OCI-LY1 (cell line): ENCODE measurements at regions not wholly inside any gene's neighbourhood (a gene's known extent, or its start where the extent isn't known, plus 50 kb on each side); places are given as distances from the start of the nearest gene placed in this dataset.
A peak's percentile ranks its signal among the peaks of the same experiment; 100 is the strongest.

Experiments used
- H2AFZ ChIP-seq: fragments of 200-600 bp; sonication (generic), shearing (Covaris generic); 2 replicates; pipeline ENCODE4 v1.6.0; 2014; ENCODE audit warnings: antibody characterized with exemption, mild to moderate bottlenecking, low read length
- H3F3A ChIP-seq: fragments of 200-600 bp; sonication (generic), shearing (Covaris generic); 2 replicates; pipeline ENCODE4 v1.6.0; 2014; ENCODE audit warnings: mild to moderate bottlenecking, antibody characterized with exemption, low read length, moderate library complexity; ENCODE audit not compliant: insufficient read depth
- H3K27ac ChIP-seq: fragments of 200-600 bp; sonication (generic); 2 replicates; pipeline ENCODE4 v1.5.1; 2014; ENCODE audit warnings: low read length, mixed run types, mild to moderate bottlenecking, low read depth; ENCODE audit not compliant: poor library complexity, severe bottlenecking
- H3K27me3 ChIP-seq: fragments of 200-600 bp; sonication (generic); 2 replicates; pipeline ENCODE4 v1.6.0; 2014; ENCODE audit warnings: antibody characterized with exemption, mild to moderate bottlenecking, low read length, moderate library complexity; ENCODE audit not compliant: insufficient read depth
- H3K36me3 ChIP-seq: fragments of 200-600 bp; sonication (generic); 2 replicates; pipeline ENCODE4 v1.6.1; 2014; ENCODE audit warnings: mild to moderate bottlenecking, antibody characterized with exemption, low read length, moderate library complexity, mixed read lengths; ENCODE audit not compliant: insufficient read depth
- H3K4me1 ChIP-seq: fragments of 200-600 bp; sonication (generic); 2 replicates; pipeline ENCODE4 v1.5.1; 2014; ENCODE audit warnings: mild to moderate bottlenecking, low read length, moderate library complexity; ENCODE audit not compliant: insufficient read depth, severe bottlenecking
- H3K4me2 ChIP-seq: fragments of 200-600 bp; sonication (generic), shearing (Covaris generic); 2 replicates; pipeline ENCODE4 v1.6.1; 2014; ENCODE audit warnings: low read length
- H3K4me3 ChIP-seq: fragments of 200-600 bp; sonication (generic); 2 replicates; pipeline ENCODE4 v1.5.1; 2014; ENCODE audit warnings: low read length, low read depth, mild to moderate bottlenecking, mixed read lengths; ENCODE audit not compliant: poor library complexity, severe bottlenecking
- H3K79me2 ChIP-seq: fragments of 200-600 bp; shearing (Covaris generic); 2 replicates; pipeline ENCODE4 v1.6.1; 2016; ENCODE audit warnings: mixed run types, low read length, mixed read lengths; ENCODE audit not compliant: insufficient read depth
- H3K9ac ChIP-seq: fragments of 200-600 bp; sonication (generic), shearing (Covaris generic); 2 replicates; pipeline ENCODE4 v1.6.1; 2014; ENCODE audit warnings: mild to moderate bottlenecking, low read length, mixed read lengths
- H3K9me2 ChIP-seq: fragments of 200-600 bp; sonication (generic), shearing (Covaris generic); 2 replicates; pipeline ENCODE4 v1.6.1; 2014; ENCODE audit warnings: low read depth, mild to moderate bottlenecking, low read length, mixed read lengths
- H3K9me3 ChIP-seq: fragments of 200-600 bp; shearing (Covaris generic); 2 replicates; pipeline ENCODE4 v1.6.1; 2014; ENCODE audit warnings: low read length, mixed read lengths
- H4K20me1 ChIP-seq: fragments of 200-600 bp; sonication (generic), shearing (Covaris generic); 2 replicates; pipeline ENCODE4 v1.6.0; 2016; ENCODE audit warnings: mild to moderate bottlenecking, low read length; ENCODE audit not compliant: insufficient read depth
- CTCF ChIP-seq: fragments of 200-600 bp; sonication (generic), shearing (Covaris generic); IDR thresholded peaks from 2 replicates; pipeline ENCODE4 v1.5.1; 2017; ENCODE audit warnings: mild to moderate bottlenecking, antibody characterized with exemption, low read length, moderate library complexity, mixed read lengths
- EZH2 ChIP-seq: fragments of 200-600 bp; sonication (generic), shearing (Covaris generic); IDR thresholded peaks from 2 replicates; pipeline ENCODE4 v1.8.0; 2017; ENCODE audit warnings: borderline replicate concordance, mixed run types, mild to moderate bottlenecking, antibody characterized with exemption, low read length, moderate library complexity, mixed read lengths

- Histone ChIP-seq H3K9ac (no peak overlapping the region), H4K20me1 (no peaks in the 10 kb centered on the region), H3F3A (no peaks in the 10 kb centered on the region), H3K4me3 (no peak overlapping the region), H3K9me3 (no peaks in the 10 kb centered on the region), H3K27me3 (no peaks in the 10 kb centered on the region), H2AFZ (no peak overlapping the region), H3K9me2 (no peaks in the 10 kb centered on the region), H3K4me1 (no peaks in the 10 kb centered on the region), H3K36me3 (no peaks in the 10 kb centered on the region), H3K4me2 (no peak overlapping the region), H3K79me2 (no peaks in the 10 kb centered on the region), H3K27ac (no peak overlapping the region)
- no peak for TF ChIP-seq EZH2
- TF ChIP-seq CTCF, result peak; percentile 58
Observed at GRCh38 chr11:122505304-122506006, 150.1 kb upstream of the UBASH3B start.

GRCh38 chr11:122494221-122494620, 161.3 kb upstream of the UBASH3B start:
- Histone ChIP-seq H3K9me3 (no peaks in the 10 kb centered on the region), H2AFZ (no peak overlapping the region), H3K4me1 (no peaks in the 10 kb centered on the region), H3K36me3 (no peaks in the 10 kb centered on the region), H3F3A (no peaks in the 10 kb centered on the region), H3K27me3 (no peaks in the 10 kb centered on the region), H3K79me2 (no peaks in the 10 kb centered on the region), H3K9me2 (no peaks in the 10 kb centered on the region), H3K4me2 (no peak overlapping the region), H4K20me1 (no peaks in the 10 kb centered on the region), H3K27ac (no peak overlapping the region), H3K9ac (no peak overlapping the region), H3K4me3 (no peak overlapping the region)
- TF ChIP-seq CTCF (no peak), EZH2 (no peak)

- Histone ChIP-seq H3K4me3 (no peak overlapping the region), H3K4me1 (no peaks in the 10 kb centered on the region), H3K9me3 (no peaks in the 10 kb centered on the region), H3K9me2 (no peaks in the 10 kb centered on the region), H2AFZ (no peak overlapping the region), H3K27ac (no peak overlapping the region), H3K9ac (no peak overlapping the region), H4K20me1 (no peaks in the 10 kb centered on the region), H3K36me3 (no peaks in the 10 kb centered on the region), H3K79me2 (no peaks in the 10 kb centered on the region), H3F3A (no peaks in the 10 kb centered on the region), H3K4me2 (no peak overlapping the region), H3K27me3 (no peaks in the 10 kb centered on the region)
- no peak for TF ChIP-seq EZH2
Observed at GRCh38 chr11:122491509-122491908, 164.0 kb upstream of the UBASH3B start.
